Activated CD8-positive, alpha-beta T cell treated with anti-CD3 and anti-CD28 coated beads for 36 hours (primary cell): ENCODE measurements at regions not wholly inside any gene's neighbourhood (a gene's known extent, or its start where the extent isn't known, plus 50 kb on each side); places are given as distances from the start of the nearest gene placed in this dataset.

Experiments used
- ATAC-seq: fragments of 200-7000 bp; cut with Tn5 transposase; one replicate; pipeline ENCODE4 v1.10.0; 2021; ENCODE audit warnings: mild to moderate bottlenecking, moderate library complexity
- CTCF ChIA-PET: fragments of 350-600 bp; sonication (Branson Sonifier 250); formaldehyde crosslinking; loops from one replicate; lab custom pipeline; 2021; ENCODE audit warnings: antibody characterized with exemption; lab: Charles Lee
- POLR2A ChIA-PET: fragments of 350-600 bp; sonication (Branson Sonifier 250); formaldehyde crosslinking; loops from one replicate; lab custom pipeline; 2021; ENCODE audit warnings: antibody characterized with exemption; lab: Charles Lee
- DNase-seq: peaks from one replicate; pipeline ENCODE4 v3.0.0-alpha.2; 2020
- H3K27ac Mint-ChIP-seq: one replicate; pipeline ENCODE4 v1.8.0; 2021; ENCODE audit warnings: mild to moderate bottlenecking, mixed read lengths
- H3K27me3 Mint-ChIP-seq: one replicate; pipeline ENCODE4 v1.8.0; 2021; ENCODE audit warnings: mixed read lengths
- H3K36me3 Mint-ChIP-seq: one replicate; pipeline ENCODE4 v1.8.0; 2021; ENCODE audit warnings: low read depth, mixed read lengths
- H3K4me1 Mint-ChIP-seq: one replicate; pipeline ENCODE4 v1.8.0; 2021; ENCODE audit warnings: low read depth, mixed read lengths
- H3K4me3 Mint-ChIP-seq: one replicate; pipeline ENCODE4 v1.8.0; 2021; ENCODE audit warnings: mild to moderate bottlenecking, moderate library complexity, mixed read lengths
- H3K9me3 Mint-ChIP-seq: one replicate; pipeline ENCODE4 v1.8.0; 2021; ENCODE audit warnings: mixed read lengths
- intact Hi-C: fragments of 100-400 bp; cut with micrococcal nuclease; formaldehyde crosslinking; loops from one replicate; pipeline ENCODE4 v1.10.0; 2022
- TF ChIP-seq, protein P1 (sequence below): fragments of 200-600 bp; IDR thresholded peaks from one replicate; pipeline ENCODE4 v1.8.0; 2022; ENCODE audit warnings: antibody characterized with exemption, mild to moderate bottlenecking

GRCh38 chr2:59302683-59303082 lies 1061.6 kb upstream of the FANCL start:
- H3K9me3 Mint-ChIP-seq: no peaks in the 10 kb centered on the region
- POLR2A ChIA-PET: no interaction called here

GRCh38 chr2:59301466-59302402 lies 1060.6 kb upstream of the FANCL start:
- ChIA-PET CTCF (interaction anchor here (0.8 to 2.3 kb wide), 7 partner anchors 8 to 1248 kb away, joined by 3 to 5 read pairs (median 3); no protein-coding TSS in a partner anchor), POLR2A (no interaction called here)
- Mint-ChIP-seq H3K27ac (no peak overlapping the region), H3K27me3 (no peaks in the 10 kb centered on the region), H3K4me3 (no peak overlapping the region), H3K36me3 (no peaks in the 10 kb centered on the region), H3K4me1 (no peaks in the 10 kb centered on the region), H3K9me3 (no peaks in the 10 kb centered on the region)
- ATAC-seq (no peak), DNase-seq (peak; percentile 15)
- TF ChIP-seq, protein P1, sequence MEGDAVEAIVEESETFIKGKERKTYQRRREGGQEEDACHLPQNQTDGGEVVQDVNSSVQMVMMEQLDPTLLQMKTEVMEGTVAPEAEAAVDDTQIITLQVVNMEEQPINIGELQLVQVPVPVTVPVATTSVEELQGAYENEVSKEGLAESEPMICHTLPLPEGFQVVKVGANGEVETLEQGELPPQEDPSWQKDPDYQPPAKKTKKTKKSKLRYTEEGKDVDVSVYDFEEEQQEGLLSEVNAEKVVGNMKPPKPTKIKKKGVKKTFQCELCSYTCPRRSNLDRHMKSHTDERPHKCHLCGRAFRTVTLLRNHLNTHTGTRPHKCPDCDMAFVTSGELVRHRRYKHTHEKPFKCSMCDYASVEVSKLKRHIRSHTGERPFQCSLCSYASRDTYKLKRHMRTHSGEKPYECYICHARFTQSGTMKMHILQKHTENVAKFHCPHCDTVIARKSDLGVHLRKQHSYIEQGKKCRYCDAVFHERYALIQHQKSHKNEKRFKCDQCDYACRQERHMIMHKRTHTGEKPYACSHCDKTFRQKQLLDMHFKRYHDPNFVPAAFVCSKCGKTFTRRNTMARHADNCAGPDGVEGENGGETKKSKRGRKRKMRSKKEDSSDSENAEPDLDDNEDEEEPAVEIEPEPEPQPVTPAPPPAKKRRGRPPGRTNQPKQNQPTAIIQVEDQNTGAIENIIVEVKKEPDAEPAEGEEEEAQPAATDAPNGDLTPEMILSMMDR: peak; percentile 46
- intact Hi-C loops: loop anchor here (10.0 kb wide), 3 partner anchors 283 to 1253 kb away; partner anchors contain the start of gene BCL11A

More at GRCh38 chr2:59302683-59303082, 1061.6 kb upstream of the FANCL start:
- H3K4me3 Mint-ChIP-seq: no peak overlapping the region
- no peaks in the 10 kb centered on the region for H3K4me1 Mint-ChIP-seq
- H3K27ac Mint-ChIP-seq: no peak overlapping the region
- H3K27me3 Mint-ChIP-seq: no peaks in the 10 kb centered on the region
- CTCF ChIA-PET: interaction anchor here (0.9 to 2.3 kb wide), 2 partner anchors 848 to 1247 kb away, joined by 3 to 5 read pairs; no protein-coding TSS in a partner anchor
- TF ChIP-seq, protein P1: no peak
- no peaks in the 10 kb centered on the region for H3K36me3 Mint-ChIP-seq
- ATAC-seq (no peak), DNase-seq (no peak)
- intact Hi-C loops: loop anchor here (10.0 kb wide), 3 partner anchors 282 to 1252 kb away; partner anchors contain the start of gene BCL11A

- Mint-ChIP-seq H3K9me3 (no peaks in the 10 kb centered on the region), H3K27ac (no peak overlapping the region), H3K4me1 (no peaks in the 10 kb centered on the region), H3K27me3 (no peaks in the 10 kb centered on the region), H3K36me3 (no peaks in the 10 kb centered on the region), H3K4me3 (no peak overlapping the region)
- intact Hi-C loops: no loop called here
- ATAC-seq (no peak), DNase-seq (no peak)
- CTCF ChIA-PET: no interaction called here
- TF ChIP-seq, protein P1: no peak
- POLR2A ChIA-PET: no interaction called here
Measured at GRCh38 chr2:59297816-59298215, 1056.7 kb upstream of the FANCL start.

DNA sequence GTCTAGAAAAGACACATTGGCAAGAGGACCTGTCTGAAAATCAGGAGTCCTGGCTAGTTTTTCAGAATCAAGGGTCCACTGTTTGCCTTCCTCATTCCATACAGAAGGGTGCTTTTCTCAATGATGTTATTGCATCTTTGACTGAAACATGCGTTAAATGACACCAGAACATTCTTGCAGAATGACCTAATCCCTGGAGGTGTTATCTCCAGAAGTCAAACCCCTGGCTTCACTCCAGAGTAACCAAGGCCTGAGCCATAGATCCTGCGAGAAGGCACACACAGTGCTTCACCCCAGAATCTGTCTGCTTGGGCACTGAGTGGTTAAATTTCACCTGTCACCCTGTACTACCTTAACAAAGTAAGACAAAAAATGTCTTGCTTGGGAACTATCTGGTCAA lies 1055.2 kb upstream of the FANCL start:
- H3K36me3 Mint-ChIP-seq: no peaks in the 10 kb centered on the region
- TF ChIP-seq, protein P1: no peak
- intact Hi-C loops: no loop called here
- H3K27ac Mint-ChIP-seq: no peak overlapping the region
- H3K4me1 Mint-ChIP-seq: no peaks in the 10 kb centered on the region
- ATAC-seq: no peak
- no peaks in the 10 kb centered on the region for H3K9me3 Mint-ChIP-seq
- ChIA-PET POLR2A (no interaction called here), CTCF (no interaction called here)
- no peak overlapping the region for H3K4me3 Mint-ChIP-seq
- DNase-seq: no peak
- no peaks in the 10 kb centered on the region for H3K27me3 Mint-ChIP-seq
